Upper lobe of left lung (tissue), 4 donors: ENCODE measurements at regions not wholly inside any gene's neighbourhood (a gene's known extent, or its start where the extent isn't known, plus 50 kb on each side); places are given as distances from the start of the nearest gene placed in this dataset.
"Not testable (repeated sequence)": the region's sequence is repeated elsewhere in the genome, so short reads cannot be mapped to it uniquely, and the experiment has no call there.

ENCODE experiments used
- POLR2A ChIP-seq, 4 donors: fragments of 450-650 bp; IDR thresholded peaks; one replicate each; pipeline ENCODE4 v1.5.1; 2016 to 2017; ENCODE audit warnings: antibody characterized with exemption in 4 of 4, mild to moderate bottlenecking in 2 of 4
- POLR2AphosphoS5 ChIP-seq, 2 donors: sonication (generic); formaldehyde crosslinking; IDR thresholded peaks; one replicate each; pipeline ENCODE4 v1.5.1; 2017; ENCODE audit warnings: antibody characterized with exemption in 2 of 2
- TF ChIP-seq, protein P1 (sequence below), 6 experiments: fragments of 450-650 bp in 4 of 6; fragments of 200-600 bp in 2 of 6; sonication (generic) in 2 of 6; IDR thresholded peaks; one replicate each; pipeline ENCODE4 v1.5.1; 2016 to 2019; ENCODE audit warnings: antibody characterized with exemption in 6 of 6

DNA sequence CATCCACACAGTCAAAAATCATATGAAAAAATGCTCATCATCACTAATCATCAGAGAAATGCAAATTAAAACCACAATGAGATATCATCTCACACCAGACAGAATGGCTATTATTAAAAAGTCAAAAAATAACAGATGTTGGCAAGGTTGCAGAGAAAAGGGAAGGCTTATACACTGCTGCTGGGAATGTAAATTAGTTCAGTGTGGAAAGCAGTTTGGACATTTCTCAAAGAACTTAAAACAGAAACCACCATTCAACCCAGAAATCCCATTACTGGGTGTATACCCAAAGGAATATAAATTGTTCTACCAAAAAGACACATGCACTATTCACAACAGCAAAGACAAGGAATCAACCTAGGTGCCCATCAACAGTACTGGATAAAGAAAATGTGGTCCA is 307.0 kb upstream of the SOX9 start:
- not testable (repeated sequence) for TF ChIP-seq POLR2AphosphoS5, POLR2A (IDR thresholded peaks at IDR 0.05)
- TF ChIP-seq, protein P1, sequence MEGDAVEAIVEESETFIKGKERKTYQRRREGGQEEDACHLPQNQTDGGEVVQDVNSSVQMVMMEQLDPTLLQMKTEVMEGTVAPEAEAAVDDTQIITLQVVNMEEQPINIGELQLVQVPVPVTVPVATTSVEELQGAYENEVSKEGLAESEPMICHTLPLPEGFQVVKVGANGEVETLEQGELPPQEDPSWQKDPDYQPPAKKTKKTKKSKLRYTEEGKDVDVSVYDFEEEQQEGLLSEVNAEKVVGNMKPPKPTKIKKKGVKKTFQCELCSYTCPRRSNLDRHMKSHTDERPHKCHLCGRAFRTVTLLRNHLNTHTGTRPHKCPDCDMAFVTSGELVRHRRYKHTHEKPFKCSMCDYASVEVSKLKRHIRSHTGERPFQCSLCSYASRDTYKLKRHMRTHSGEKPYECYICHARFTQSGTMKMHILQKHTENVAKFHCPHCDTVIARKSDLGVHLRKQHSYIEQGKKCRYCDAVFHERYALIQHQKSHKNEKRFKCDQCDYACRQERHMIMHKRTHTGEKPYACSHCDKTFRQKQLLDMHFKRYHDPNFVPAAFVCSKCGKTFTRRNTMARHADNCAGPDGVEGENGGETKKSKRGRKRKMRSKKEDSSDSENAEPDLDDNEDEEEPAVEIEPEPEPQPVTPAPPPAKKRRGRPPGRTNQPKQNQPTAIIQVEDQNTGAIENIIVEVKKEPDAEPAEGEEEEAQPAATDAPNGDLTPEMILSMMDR (IDR thresholded peaks at IDR 0.05) = not testable (repeated sequence)
